ENCODE measurements at regions not wholly inside any gene's neighbourhood (a gene's known extent, or its start where the extent isn't known, plus 50 kb on each side); places are given as distances from the start of the nearest gene placed in this dataset.

- H3K27me3 ChIP-seq (ENCODE audit: control insufficient read depth in 2 of 2, insufficient read depth in 2 of 2, low read length in 2 of 2): no peaks in the 10 kb centered on the region
- peak overlapping the region; percentile 17; the same call in 1 of the 2 replicates for H2AFZ ChIP-seq (ENCODE audit: low read depth, low read length)
- ChIA-PET POLR2A (interaction anchor here (1.3 to 1.4 kb wide), 2 partner anchors 8 to 134 kb away, joined by 3 to 5 read pairs; partner anchors contain the start of gene KLF6), CTCF (ENCODE audit: low intra/inter-chr PET ratio) (no interaction called here)
- DNase-seq (ENCODE audit: extremely low read depth in 1 of 4, low spot score in 3 of 4): no peak
- no peaks in the 10 kb centered on the region for H3K9me3 ChIP-seq (replicated peaks; ENCODE audit: control insufficient read depth, insufficient read depth, low read depth, low read length)
- WGBS (ENCODE audit: insufficient coverage, low coverage, missing lambda C conversion rate): 15% methylated on average over 3 of the region's 3 CpGs
- no TSS peak for BruUV-seq (replicated peaks)
- H3K36me3 ChIP-seq (ENCODE audit: control insufficient read depth, insufficient read depth, low read length): no peaks in the 10 kb centered on the region
- H3K4me2 ChIP-seq (ENCODE audit: insufficient read depth, low read length): no peak overlapping the region
- no peak overlapping the region for H3K9ac ChIP-seq (ENCODE audit: insufficient read depth in 1 of 2, low read depth in 2 of 2, low read length in 2 of 2)
- no peak overlapping the region for H3K27ac ChIP-seq (ENCODE audit: extremely low read depth, low read depth, low read length)
- no peaks in the 10 kb centered on the region for H4K20me1 ChIP-seq (replicated peaks; ENCODE audit: control insufficient read depth, insufficient read depth, low read length)
- H3K4me1 ChIP-seq (replicated peaks in 1 of 2; ENCODE audit: control insufficient read depth in 2 of 2, insufficient read depth in 2 of 2, low read length in 2 of 2): peaks cover 0 to 5% of the 10 kb centered on the region in 2 experiments; a peak in 2 of 5 replicates
- TF ChIP-seq HNRNPL (IDR thresholded peaks at IDR 0.05; ENCODE audit: low read depth, low read length): no peak
- TF ChIP-seq ZNF79 (CRISPR knock-in tag; IDR thresholded peaks at IDR 0.05; ENCODE audit: low read depth): no peak
- TF ChIP-seq CUX1 (CRISPR knock-in tag; IDR thresholded peaks at IDR 0.05): no peak
- no peak for TF ChIP-seq KHSRP (IDR thresholded peaks at IDR 0.05)
- TF ChIP-seq ZNF695 (CRISPR knock-in tag; IDR thresholded peaks at IDR 0.05): no peak
- FAIRE-seq: no peak
- no peak overlapping the region for H3K4me3 ChIP-seq
- H3K79me2 ChIP-seq (ENCODE audit: control insufficient read depth, insufficient read depth, low read length): no peaks in the 10 kb centered on the region
- ATAC-seq: no peak
- in situ Hi-C loops (cut with MboI) (no loop called here), intact Hi-C loops (cut with micrococcal nuclease) (no loop called here)
- no peaks in the 10 kb centered on the region for H3K9me1 ChIP-seq (ENCODE audit: control insufficient read depth, insufficient read depth, low read length)
Measured at GRCh38 chr10:3919709-3920308, 134.8 kb upstream of the KLF6 start.

Data from K562 (cell line).